ENCODE measurements at regions not wholly inside any gene's neighbourhood (a gene's known extent, or its start where the extent isn't known, plus 50 kb on each side); places are given as distances from the start of the nearest gene placed in this dataset.
A peak's percentile ranks its signal among the peaks of the same experiment; 100 is the strongest.

- peaks cover 6% of the 10 kb centered on the region for H3K27me3 ChIP-seq (replicated peaks; ENCODE audit: insufficient read depth, low read depth, low read length, poor library complexity)
- intact Hi-C loops (cut with micrococcal nuclease; ENCODE audit: unreplicated experiment), result loop anchor here (5.0 kb wide), 2 partner anchors 38 to 258 kb away; no protein-coding TSS in a partner anchor
- H3K36me3 ChIP-seq (ENCODE audit: insufficient read depth, low read length, poor library complexity, severe bottlenecking), result no peaks in the 10 kb centered on the region
- H3K27ac ChIP-seq (ENCODE audit: low read depth, low read length, poor library complexity, severe bottlenecking), result no peak overlapping the region
- no peak for TF ChIP-seq EZH2 (IDR thresholded peaks at IDR 0.05; ENCODE audit: borderline replicate concordance, low read depth, low read length, poor library complexity, severe bottlenecking)
- peak; percentile 95 for TF ChIP-seq CTCF (conservative IDR thresholded peaks at IDR 0.05; ENCODE audit: low read depth, low read length)
- no peak overlapping the region for H3K4me3 ChIP-seq (ENCODE audit: low read depth, low read length, poor library complexity, severe bottlenecking)
- peak; percentile 80 for DNase-seq (ENCODE audit: low spot score)
- POLR2A ChIA-PET (ENCODE audit: low non-redundant PET), result interaction anchor here (0.5 kb wide), 1 partner anchor 99 kb away, joined by 3 read pairs; no protein-coding TSS in a partner anchor
- CTCF ChIA-PET, result interaction anchor here (0.6 to 1.6 kb wide), 4 partner anchors 15 to 38 kb away, joined by 3 to 6 read pairs (median 4); no protein-coding TSS in a partner anchor
- H3K4me1 ChIP-seq (ENCODE audit: insufficient read depth, low read length, poor library complexity, severe bottlenecking), result peaks cover 9% of the 10 kb centered on the region
- BruUV-seq (replicated peaks), result no TSS peak
- no peaks in the 10 kb centered on the region for H3K9me3 ChIP-seq (ENCODE audit: low read depth, low read length, poor library complexity, severe bottlenecking)
These were observed 186.7 kb downstream of the NSUN3 start for GRCh38 chr3:94249491-94250079.

- Histone ChIP-seq H3K9me3 (ENCODE audit: low read depth, low read length, poor library complexity, severe bottlenecking) (no peaks in the 10 kb centered on the region), H3K36me3 (ENCODE audit: insufficient read depth, low read length, poor library complexity, severe bottlenecking) (no peaks in the 10 kb centered on the region), H3K27ac (ENCODE audit: low read depth, low read length, poor library complexity, severe bottlenecking) (no peak overlapping the region), H3K4me3 (ENCODE audit: low read depth, low read length, poor library complexity, severe bottlenecking) (no peak overlapping the region), H3K27me3 (replicated peaks; ENCODE audit: insufficient read depth, low read depth, low read length, poor library complexity) (peaks cover 3% of the 10 kb centered on the region), H3K4me1 (ENCODE audit: insufficient read depth, low read length, poor library complexity, severe bottlenecking) (peaks cover under 1% of the 10 kb centered on the region)
- no peak for TF ChIP-seq CTCF (conservative IDR thresholded peaks at IDR 0.05; ENCODE audit: low read depth, low read length)
- TF ChIP-seq EZH2 (IDR thresholded peaks at IDR 0.05; ENCODE audit: borderline replicate concordance, low read depth, low read length, poor library complexity, severe bottlenecking), result no peak
- intact Hi-C loops (cut with micrococcal nuclease; ENCODE audit: unreplicated experiment), result no loop called here
- DNase-seq (ENCODE audit: low spot score), result no peak
- ChIA-PET CTCF (no interaction called here), POLR2A (ENCODE audit: low non-redundant PET) (no interaction called here)
- BruUV-seq (replicated peaks), result no TSS peak
These were observed 188.7 kb downstream of the NSUN3 start for GRCh38 chr3:94251566-94251965.

- Histone ChIP-seq H3K9me3 (ENCODE audit: low read depth, low read length, poor library complexity, severe bottlenecking) (no peaks in the 10 kb centered on the region), H3K4me1 (ENCODE audit: insufficient read depth, low read length, poor library complexity, severe bottlenecking) (no peaks in the 10 kb centered on the region), H3K36me3 (ENCODE audit: insufficient read depth, low read length, poor library complexity, severe bottlenecking) (no peaks in the 10 kb centered on the region), H3K27ac (ENCODE audit: low read depth, low read length, poor library complexity, severe bottlenecking) (no peak overlapping the region), H3K4me3 (ENCODE audit: low read depth, low read length, poor library complexity, severe bottlenecking) (no peak overlapping the region), H3K27me3 (replicated peaks; ENCODE audit: insufficient read depth, low read depth, low read length, poor library complexity) (no peaks in the 10 kb centered on the region)
- ChIA-PET POLR2A (ENCODE audit: low non-redundant PET) (no interaction called here), CTCF (no interaction called here)
- intact Hi-C loops (cut with micrococcal nuclease; ENCODE audit: unreplicated experiment), result no loop called here
- DNase-seq (ENCODE audit: low spot score), result no peak
- no TSS peak for BruUV-seq (replicated peaks)
- TF ChIP-seq CTCF (conservative IDR thresholded peaks at IDR 0.05; ENCODE audit: low read depth, low read length) (no peak), EZH2 (IDR thresholded peaks at IDR 0.05; ENCODE audit: borderline replicate concordance, low read depth, low read length, poor library complexity, severe bottlenecking) (no peak)
These were observed 189.5 kb downstream of the NSUN3 start for GRCh38 chr3:94252316-94252715.

Data from A673 (cell line).